IMR-90 (cell line): ENCODE measurements at regions not wholly inside any gene's neighbourhood (a gene's known extent, or its start where the extent isn't known, plus 50 kb on each side); places are given as distances from the start of the nearest gene placed in this dataset.

ENCODE experiments used
- ATAC-seq: fragments of 200-7000 bp; cut with Tn5 transposase; 2 replicates; pipeline ENCODE4 v1.9.1; 2020; ENCODE audit warnings: low read depth, mild to moderate bottlenecking, moderate library complexity
- BruUV-seq: library from RNA; stranded (reverse); fragments of 400-500 nt; replicated peaks from 2 replicates; lab custom pipeline; 2021; lab: Mats Ljungman, UMichigan
- CTCF ChIA-PET: fragments of 300-600 bp; formaldehyde crosslinking; extraction: SDS; loops from one replicate; lab custom pipeline; 2021; ENCODE audit warnings: antibody characterized with exemption; lab: Yijun Ruan, JAX
- POLR2A ChIA-PET: fragments of 300-600 bp; sonication (Branson Sonifier 250); formaldehyde crosslinking; loops from one replicate; lab custom pipeline; 2022; ENCODE audit warnings: antibody characterized with exemption; ENCODE audit not compliant: unreplicated experiment; lab: Charles Lee
- DNase-seq: peaks from one replicate; pipeline ENCODE4 v3.0.0; 2013
- H2AFZ ChIP-seq: replicated peaks from 2 replicates; pipeline ENCODE3; 2013; ENCODE audit warnings: low read length, mild to moderate bottlenecking; ENCODE audit not compliant: poor library complexity
- H2AK5ac ChIP-seq: 2 replicates; pipeline ENCODE4 v1.6.1; 2013; ENCODE audit warnings: low read depth, low read length, inconsistent platforms
- H2AK9ac ChIP-seq: replicated peaks from 2 replicates; pipeline ENCODE3; 2013; ENCODE audit warnings: mild to moderate bottlenecking, low read depth, low read length, moderate library complexity; ENCODE audit not compliant: poor library complexity
- H2BK120ac ChIP-seq: 2 replicates; pipeline ENCODE4 v1.6.1; 2013; ENCODE audit warnings: low read depth, low read length, inconsistent platforms
- H2BK15ac ChIP-seq: 3 replicates; pipeline ENCODE4 v1.6.1; 2013; ENCODE audit warnings: low read depth, low read length, inconsistent platforms
- H2BK20ac ChIP-seq: 2 replicates; pipeline ENCODE4 v1.6.1; 2013; ENCODE audit warnings: low read depth, mild to moderate bottlenecking, inconsistent platforms, low read length, moderate library complexity
- H2BK5ac ChIP-seq: 2 replicates; pipeline ENCODE4 v1.6.1; 2013; ENCODE audit warnings: mild to moderate bottlenecking, low read depth, low read length, inconsistent platforms; ENCODE audit not compliant: poor library complexity, severe bottlenecking
- H3K14ac ChIP-seq: replicated peaks from 2 replicates; pipeline ENCODE4 v1.6.1; 2013; ENCODE audit warnings: low read depth, low read length, inconsistent platforms
- H3K18ac ChIP-seq: 2 replicates; pipeline ENCODE4 v1.6.1; 2013; ENCODE audit warnings: low read depth, low read length, control low read depth
- H3K23ac ChIP-seq: 2 replicates; pipeline ENCODE4 v1.6.1; 2013; ENCODE audit warnings: low read depth, low read length, inconsistent platforms
- H3K27ac ChIP-seq: 2 replicates; pipeline ENCODE4 v1.5.1; 2013; ENCODE audit warnings: mild to moderate bottlenecking, control low read depth, low read length; ENCODE audit not compliant: insufficient read depth
- H3K27me3 ChIP-seq: 2 replicates; pipeline ENCODE4 v1.6.1; 2013; ENCODE audit warnings: low read length; ENCODE audit not compliant: control insufficient read depth, insufficient read depth
- H3K36me3 ChIP-seq: 2 replicates; pipeline ENCODE4 v1.6.1; 2013; ENCODE audit warnings: low read length, mixed read lengths; ENCODE audit not compliant: control insufficient read depth, insufficient read depth
- H3K4ac ChIP-seq: 2 replicates; pipeline ENCODE4 v1.6.1; 2013; ENCODE audit warnings: low read depth, low read length, inconsistent platforms
- H3K4me1 ChIP-seq: 2 replicates; pipeline ENCODE4 v1.6.1; 2013; ENCODE audit warnings: low read length, mixed read lengths; ENCODE audit not compliant: control insufficient read depth, insufficient read depth
- H3K4me2 ChIP-seq: 2 replicates; pipeline ENCODE4 v1.6.1; 2013; ENCODE audit warnings: low read depth, mild to moderate bottlenecking, control low read depth, low read length, moderate library complexity
- H3K4me3 ChIP-seq: 2 replicates; pipeline ENCODE4 v1.5.1; 2013; ENCODE audit warnings: low read depth, mild to moderate bottlenecking, control low read depth, low read length, moderate library complexity; ENCODE audit not compliant: insufficient read depth
- H3K56ac ChIP-seq: 2 replicates; pipeline ENCODE4 v1.6.1; 2013; ENCODE audit warnings: low read length, inconsistent platforms; ENCODE audit not compliant: insufficient read depth; ENCODE audit errors: extremely low read depth
- H3K79me1 ChIP-seq, 2 experiments: 2 replicates each; pipeline ENCODE4 v1.6.1; 2013; ENCODE audit warnings: low read length in 2 of 2, inconsistent platforms in 1 of 2, low read depth in 1 of 2
- H3K9ac ChIP-seq: 2 replicates; pipeline ENCODE4 v1.6.1; 2013; ENCODE audit warnings: low read depth, low read length, control low read depth
- H3K9me1 ChIP-seq: 2 replicates; pipeline ENCODE4 v1.6.1; 2013; ENCODE audit warnings: low read length, inconsistent platforms; ENCODE audit not compliant: insufficient read depth
- H3K9me3 ChIP-seq: 2 replicates; pipeline ENCODE4 v1.6.1; 2013; ENCODE audit warnings: low read length; ENCODE audit not compliant: control insufficient read depth, insufficient read depth
- H4K20me1 ChIP-seq: 2 replicates; pipeline ENCODE4 v1.6.1; 2013; ENCODE audit warnings: low read length, inconsistent platforms; ENCODE audit not compliant: insufficient read depth
- H4K5ac ChIP-seq: 2 replicates; pipeline ENCODE4 v1.6.1; 2013; ENCODE audit warnings: mild to moderate bottlenecking, low read depth, low read length, control low read depth
- H4K8ac ChIP-seq, 2 experiments: 2 replicates each; pipeline ENCODE4 v1.6.1; 2013; ENCODE audit warnings: low read depth in 2 of 2, low read length in 2 of 2, control low read depth in 1 of 2, inconsistent platforms in 1 of 2
- H4K91ac ChIP-seq: 2 replicates; pipeline ENCODE4 v1.6.1; 2013; ENCODE audit warnings: low read depth, low read length, inconsistent platforms; ENCODE audit not compliant: insufficient read depth
- BHLHE40 ChIP-seq: fragments of 150-350 bp; IDR thresholded peaks from 2 replicates; pipeline ENCODE4 v1.6.1; 2016; ENCODE audit warnings: mild to moderate bottlenecking, low read depth, low read length
- CEBPB ChIP-seq: IDR thresholded peaks from 2 replicates; pipeline ENCODE4 v1.6.1; 2012; ENCODE audit warnings: low read depth, low read length, improper control_type of control experiment
- ELK1 ChIP-seq: fragments of 150-350 bp; IDR thresholded peaks from 2 replicates; pipeline ENCODE4 v1.6.1; 2016; ENCODE audit warnings: low read depth, mild to moderate bottlenecking, low read length, moderate library complexity, borderline replicate concordance
- MAFK ChIP-seq: IDR thresholded peaks from 2 replicates; pipeline ENCODE4 v1.6.1; 2012; ENCODE audit warnings: low read depth, low read length, improper control_type of control experiment
- POLR2A ChIP-seq: IDR thresholded peaks from 2 replicates; pipeline ENCODE4 v1.6.1; 2012; ENCODE audit warnings: mild to moderate bottlenecking, low read depth, low read length
- RCOR1 ChIP-seq: IDR thresholded peaks from 2 replicates; pipeline ENCODE4 v1.6.1; 2012; ENCODE audit warnings: mild to moderate bottlenecking, low read length, improper control_type of control experiment; ENCODE audit not compliant: insufficient replicate concordance
- WGBS, 2 experiments: methylation state at CpG; one replicate each; pipeline versions ENCODE4 v1.1.5 to v1.1.7; 2013; ENCODE audit warnings: missing lambda C conversion rate in 2 of 2; ENCODE audit not compliant: insufficient read length in 1 of 2; ENCODE audit errors: extremely low coverage in 2 of 2; 5-methylcytosine and 5-hydroxymethylcytosine counted together
- dilution Hi-C: fragments of 300-500 bp; cut with HindIII; formaldehyde crosslinking; loops from one replicate; pipeline ENCODE4 v1.14.3; 2018; ENCODE audit warnings: low sequenced_read_pairs; ENCODE audit not compliant: unreplicated experiment
- in situ Hi-C: fragments of 300-500 bp; cut with MboI; formaldehyde crosslinking; loops from 3 replicates; pipeline ENCODE4 v1.14.3; 2019; ENCODE audit warnings: low sequenced_read_pairs, inconsistent platforms, mixed read lengths
- intact Hi-C: fragments of 100-400 bp; cut with micrococcal nuclease; formaldehyde crosslinking; loops from 2 replicates; pipeline ENCODE4 v1.10.0; 2022

DNA sequence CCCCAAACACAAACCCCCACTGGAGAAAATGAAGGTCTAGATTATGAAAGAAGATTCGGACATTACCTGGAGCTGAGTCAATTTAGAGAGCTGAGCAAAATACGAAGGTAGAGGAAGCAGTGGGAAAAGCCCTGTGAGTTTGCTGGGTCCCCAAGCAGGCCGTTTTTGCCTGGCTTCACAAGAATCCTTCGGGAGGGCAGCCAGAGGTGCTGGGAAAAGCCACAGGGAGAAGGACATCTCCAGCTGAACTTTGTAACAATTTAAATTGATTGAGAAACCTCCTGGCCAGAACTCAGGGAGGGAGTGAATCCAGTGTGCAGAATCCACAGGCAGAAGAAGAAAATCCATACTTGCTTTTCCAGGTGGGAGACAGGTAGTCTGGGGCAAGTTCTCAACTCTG lies 319.1 kb upstream of the CT83 start:
- Histone ChIP-seq H3K56ac (no peak overlapping the region), H3K9me1 (no peaks in the 10 kb centered on the region), H3K4ac (no peak overlapping the region), H3K79me1 (no peaks in the 10 kb centered on the region), H3K14ac (no peak overlapping the region), H4K91ac (no peak overlapping the region), H2BK20ac (no peak overlapping the region), H2AK5ac (no peak overlapping the region), H2BK15ac (no peak overlapping the region), H2BK5ac (no peak overlapping the region), H3K23ac (no peak overlapping the region), H2AFZ (no peak overlapping the region), H2AK9ac (no peak overlapping the region), H3K4me2 (no peak overlapping the region), H4K8ac (no peak overlapping the region), H3K27me3 (no peaks in the 10 kb centered on the region), H3K9ac (no peak overlapping the region), H3K18ac (no peak overlapping the region), H4K20me1 (no peaks in the 10 kb centered on the region), H3K4me1 (no peaks in the 10 kb centered on the region), H4K5ac (no peak overlapping the region), H3K27ac (no peak overlapping the region), H2BK120ac (no peak overlapping the region), H3K4me3 (no peak overlapping the region), H3K9me3 (no peaks in the 10 kb centered on the region), H3K36me3 (no peaks in the 10 kb centered on the region)
- in situ Hi-C loops = no loop called here
- no peak for ATAC-seq
- BruUV-seq = no TSS peak
- dilution Hi-C loops = no loop called here
- intact Hi-C loops = no loop called here
- no peak for DNase-seq
- no peak for TF ChIP-seq ELK1
- TF ChIP-seq MAFK = no peak
- TF ChIP-seq POLR2A = no peak
- no peak for TF ChIP-seq RCOR1
- TF ChIP-seq BHLHE40 = no peak
- no peak for TF ChIP-seq CEBPB
- 20% methylated on average over 2 of the region's 4 CpGs; no CpG with 5 or more reads in 1 of the 2 experiments for WGBS, 2 experiments
- ChIA-PET POLR2A (no interaction called here), CTCF (no interaction called here)
